SU-DHL-6 (cell line): ENCODE measurements at regions not wholly inside any gene's neighbourhood (a gene's known extent, or its start where the extent isn't known, plus 50 kb on each side); places are given as distances from the start of the nearest gene placed in this dataset.

Experiments
- CTCF ChIP-seq: fragments of 200-600 bp; sonication (generic); IDR thresholded peaks from one replicate; pipeline ENCODE4 v1.5.1; 2017; ENCODE audit warnings: antibody characterized with exemption, mild to moderate bottlenecking, low read length, moderate library complexity; ENCODE audit not compliant: insufficient read depth, poor library complexity, severe bottlenecking
- EZH2phosphoT487 ChIP-seq: fragments of 200-600 bp; sonication (generic), shearing (Covaris generic); conservative IDR thresholded peaks from 2 replicates; pipeline ENCODE4 v1.6.1; 2018; ENCODE audit warnings: mild to moderate bottlenecking, antibody characterized with exemption, low read length, moderate library complexity, mixed read lengths

DNA sequence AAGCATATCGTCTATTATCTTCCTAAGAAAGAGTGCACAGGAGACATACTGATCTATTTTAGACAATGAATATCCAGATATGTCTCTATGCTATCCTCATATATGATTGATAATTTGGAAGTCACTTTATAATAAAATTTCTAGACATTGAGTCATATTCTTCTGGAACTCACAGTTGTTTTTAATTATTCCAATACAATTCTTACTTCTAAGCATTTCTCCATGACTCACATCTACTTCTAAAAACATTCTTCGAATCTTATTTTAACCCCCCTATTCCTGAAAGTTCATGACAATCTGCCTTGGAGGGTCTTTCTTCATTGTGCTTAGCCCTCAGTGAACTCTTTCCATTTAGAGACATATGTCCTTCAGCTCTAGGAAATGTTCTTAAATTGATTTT is 368.1 kb downstream of the MDFIC start:
- TF ChIP-seq EZH2phosphoT487, result no peak
- no peak for TF ChIP-seq CTCF
